ENCODE measurements at regions not wholly inside any gene's neighbourhood (a gene's known extent, or its start where the extent isn't known, plus 50 kb on each side); places are given as distances from the start of the nearest gene placed in this dataset.

GRCh38 chr9:129509533-129509928 is 111.4 kb downstream of the C9orf50 start:
- TF ChIP-seq CTCF (IDR thresholded peaks at IDR 0.05): no peak
- H3K4me1 Mint-ChIP-seq (ENCODE audit: low read depth): peaks cover 37% of the 10 kb centered on the region
- H3K4me3 Mint-ChIP-seq (ENCODE audit: unreplicated experiment): no peak overlapping the region
- peaks cover 35% of the 10 kb centered on the region for H3K9me3 Mint-ChIP-seq (ENCODE audit: low read depth)
- peaks cover 12% of the 10 kb centered on the region for H3K36me3 Mint-ChIP-seq (ENCODE audit: low read depth)
- DNase-seq (ENCODE audit: low spot score): peak; percentile 5
- H3K27me3 Mint-ChIP-seq (ENCODE audit: low read depth): no peaks in the 10 kb centered on the region
- peak overlapping the region; percentile 70 for H3K27ac Mint-ChIP-seq (ENCODE audit: unreplicated experiment)

GRCh38 chr9:129507805-129508204 is 113.1 kb downstream of the C9orf50 start:
- Mint-ChIP-seq H3K27ac (ENCODE audit: unreplicated experiment) (peak overlapping the region; percentile 8), H3K27me3 (ENCODE audit: low read depth) (no peaks in the 10 kb centered on the region), H3K4me3 (ENCODE audit: unreplicated experiment) (no peak overlapping the region), H3K36me3 (ENCODE audit: low read depth) (peaks cover 9% of the 10 kb centered on the region), H3K9me3 (ENCODE audit: low read depth) (peaks cover 27% of the 10 kb centered on the region), H3K4me1 (ENCODE audit: low read depth) (peaks cover 46% of the 10 kb centered on the region)
- peak; percentile 37 for DNase-seq (ENCODE audit: low spot score)
- TF ChIP-seq CTCF (IDR thresholded peaks at IDR 0.05): no peak

- H3K36me3 Mint-ChIP-seq (ENCODE audit: low read depth): peaks cover 8% of the 10 kb centered on the region
- TF ChIP-seq CTCF (IDR thresholded peaks at IDR 0.05): no peak
- no peak for DNase-seq (ENCODE audit: low spot score)
- H3K27me3 Mint-ChIP-seq (ENCODE audit: low read depth): no peaks in the 10 kb centered on the region
- peaks cover 20% of the 10 kb centered on the region for H3K9me3 Mint-ChIP-seq (ENCODE audit: low read depth)
- peak overlapping the region; percentile 85 for H3K27ac Mint-ChIP-seq (ENCODE audit: unreplicated experiment)
- H3K4me3 Mint-ChIP-seq (ENCODE audit: unreplicated experiment): no peak overlapping the region
- H3K4me1 Mint-ChIP-seq (ENCODE audit: low read depth): peaks cover 49% of the 10 kb centered on the region
These were observed 114.0 kb downstream of the C9orf50 start for GRCh38 chr9:129506892-129507291.

- Mint-ChIP-seq H3K9me3 (ENCODE audit: low read depth) (peaks cover 20% of the 10 kb centered on the region), H3K4me1 (ENCODE audit: low read depth) (peaks cover 58% of the 10 kb centered on the region), H3K36me3 (ENCODE audit: low read depth) (peaks cover 8% of the 10 kb centered on the region), H3K27me3 (ENCODE audit: low read depth) (no peaks in the 10 kb centered on the region), H3K27ac (ENCODE audit: unreplicated experiment) (no peak overlapping the region), H3K4me3 (ENCODE audit: unreplicated experiment) (no peak overlapping the region)
- DNase-seq (ENCODE audit: low spot score): no peak
- no peak for TF ChIP-seq CTCF (IDR thresholded peaks at IDR 0.05)
These were observed 114.9 kb downstream of the C9orf50 start for GRCh38 chr9:129506041-129506440.

GRCh38 chr9:129505270-129505902 is 115.5 kb downstream of the C9orf50 start:
- no peak for TF ChIP-seq CTCF (IDR thresholded peaks at IDR 0.05)
- DNase-seq (ENCODE audit: low spot score): no peak
- Mint-ChIP-seq H3K9me3 (ENCODE audit: low read depth) (peaks cover 14% of the 10 kb centered on the region), H3K4me1 (ENCODE audit: low read depth) (peaks cover 65% of the 10 kb centered on the region), H3K27ac (ENCODE audit: unreplicated experiment) (no peak overlapping the region), H3K4me3 (ENCODE audit: unreplicated experiment) (no peak overlapping the region), H3K27me3 (ENCODE audit: low read depth) (no peaks in the 10 kb centered on the region), H3K36me3 (ENCODE audit: low read depth) (peaks cover 8% of the 10 kb centered on the region)

Data from chondrocyte (in vitro differentiated cells).